GM12878 (cell line): ENCODE measurements at regions not wholly inside any gene's neighbourhood (a gene's known extent, or its start where the extent isn't known, plus 50 kb on each side); places are given as distances from the start of the nearest gene placed in this dataset.

ENCODE experiments used
- ATAC-seq: fragments of 200-7000 bp; cut with Tn5 transposase; 3 replicates; pipeline ENCODE4 v1.9.1; 2020; ENCODE audit warnings: mild to moderate bottlenecking, moderate library complexity
- BruUV-seq: library from RNA; stranded (reverse); fragments of 400-500 nt; replicated peaks from 2 replicates; lab custom pipeline; 2021; lab: Mats Ljungman, UMichigan
- CTCF ChIA-PET: fragments of 300-600 bp; sonication (Branson Sonifier 250); formaldehyde crosslinking; extraction: SDS; loops from one replicate; lab custom pipeline; 2021; ENCODE audit warnings: inconsistent platforms; lab: Yijun Ruan, JAX
- POLR2A ChIA-PET: fragments of 350-600 bp; formaldehyde crosslinking; extraction: SDS; loops from one replicate; lab custom pipeline; 2021; ENCODE audit warnings: inconsistent platforms; lab: Charles Lee
- RAD21 ChIA-PET: fragments of 300-600 bp; sonication (Branson Sonifier 250); formaldehyde crosslinking; loops from one replicate; lab custom pipeline; 2023; ENCODE audit warnings: antibody characterized with exemption; ENCODE audit not compliant: unreplicated experiment; lab: Charles Lee
- SMC1A ChIA-PET: fragments of 300-600 bp; sonication (Branson Sonifier 250); formaldehyde crosslinking; loops from one replicate; lab custom pipeline; 2023; ENCODE audit not compliant: unreplicated experiment, uncharacterized antibody; lab: Charles Lee
- DNase-seq: peaks from one replicate; pipeline ENCODE4 v3.0.0-alpha.2; 2011; ENCODE audit warnings: low read depth, low spot score
- FAIRE-seq: peaks from 3 replicates; lab custom pipeline; 2011; peaks lifted over from hg19 to GRCh38; lab: Jason Lieb, UNC
- H2AFZ ChIP-seq: 2 replicates; pipeline ENCODE4 v1.6.0; 2011; ENCODE audit warnings: low read depth, low read length, control low read depth; ENCODE audit not compliant: control insufficient read depth
- H3K27ac ChIP-seq: 2 replicates; pipeline ENCODE4 v1.5.1; 2011; ENCODE audit warnings: control low read depth; ENCODE audit not compliant: control insufficient read depth, insufficient read depth
- H3K27me3 ChIP-seq, 2 experiments: replicated peaks in 1 of 2; 2 replicates each; pipeline versions ENCODE4 v1.6.0 to v1.6.1; 2011; ENCODE audit warnings: low read length in 1 of 2; ENCODE audit not compliant: control insufficient read depth in 2 of 2, insufficient read depth in 2 of 2
- H3K36me3 ChIP-seq, 2 experiments: 2 replicates each; pipeline ENCODE4 v1.5.1; 2011; ENCODE audit warnings: low read length in 1 of 2; ENCODE audit not compliant: control insufficient read depth in 2 of 2, insufficient read depth in 2 of 2
- H3K4me1 ChIP-seq: 2 replicates; pipeline ENCODE4 v1.6.1; 2011; ENCODE audit warnings: mild to moderate bottlenecking, low read length, moderate library complexity, mixed read lengths; ENCODE audit not compliant: control insufficient read depth, insufficient read depth
- H3K4me2 ChIP-seq: 2 replicates; pipeline ENCODE4 v1.6.0; 2011; ENCODE audit warnings: control low read depth; ENCODE audit not compliant: control insufficient read depth, insufficient read depth
- H3K4me3 ChIP-seq: fragments of 200-600 bp; sonication (generic); 2 replicates; pipeline ENCODE4 v1.5.1; 2016
- H3K79me2 ChIP-seq: 2 replicates; pipeline ENCODE4 v1.6.0; 2011; ENCODE audit warnings: low read length; ENCODE audit not compliant: control insufficient read depth, insufficient read depth
- H3K9ac ChIP-seq: 2 replicates; pipeline ENCODE4 v1.8.0; 2011; ENCODE audit warnings: low read length, control low read depth, mixed read lengths; ENCODE audit not compliant: control insufficient read depth, insufficient read depth
- H3K9me3 ChIP-seq: replicated peaks from 3 replicates; pipeline ENCODE4 v1.5.1; 2011; ENCODE audit warnings: mild to moderate bottlenecking, low read length; ENCODE audit not compliant: control insufficient read depth, insufficient read depth
- H4K20me1 ChIP-seq: 2 replicates; pipeline ENCODE4 v1.6.0; 2011; ENCODE audit not compliant: control insufficient read depth, insufficient read depth
- BCL11A ChIP-seq: IDR thresholded peaks from 2 replicates; pipeline ENCODE4 v1.6.1; 2011; ENCODE audit warnings: low read depth, low read length
- CEBPB ChIP-seq, 2 experiments: fragments of 150-350 bp in 1 of 2; IDR thresholded peaks; 2 replicates each; pipeline ENCODE4 v1.6.1; 2012 to 2014; ENCODE audit warnings: low read depth in 2 of 2, low read length in 2 of 2, borderline replicate concordance in 1 of 2, inconsistent platforms in 1 of 2
- EP300 ChIP-seq, 2 experiments: fragments of 150-350 bp in 1 of 2; IDR thresholded peaks; 2 replicates each; pipeline ENCODE4 v1.6.1; 2011 to 2012; ENCODE audit warnings: low read depth in 2 of 2, low read length in 2 of 2, borderline replicate concordance in 1 of 2, improper control_type of control experiment in 1 of 2, inconsistent platforms in 1 of 2; ENCODE audit not compliant: control insufficient read depth in 1 of 2
- HCFC1 ChIP-seq: fragments of 150-350 bp; IDR thresholded peaks from 2 replicates; pipeline ENCODE4 v1.6.1; 2014; ENCODE audit warnings: low read length
- HDAC6 ChIP-seq: fragments of 200-600 bp; sonication (generic); IDR thresholded peaks from one replicate; pipeline ENCODE4 v1.8.0; 2017; ENCODE audit warnings: antibody characterized with exemption; ENCODE audit not compliant: unreplicated experiment
- HDGF ChIP-seq: fragments of 450-650 bp; IDR thresholded peaks from 2 replicates; pipeline ENCODE4 v1.6.1; 2016; ENCODE audit warnings: antibody characterized with exemption
- IKZF1 ChIP-seq: fragments of 450-650 bp; conservative IDR thresholded peaks from 2 replicates; pipeline ENCODE4 v1.6.1; 2017; ENCODE audit warnings: antibody characterized with exemption, mild to moderate bottlenecking
- IKZF2 ChIP-seq, 2 experiments: fragments of 450-650 bp; IDR thresholded peaks; 2 replicates each; pipeline ENCODE4 v1.6.1; 2017; ENCODE audit warnings: mild to moderate bottlenecking in 2 of 2, moderate library complexity in 2 of 2
- IRF4 ChIP-seq: IDR thresholded peaks from 2 replicates; pipeline ENCODE4 v1.6.1; 2011; ENCODE audit warnings: low read depth, low read length
- KAT2A ChIP-seq: conservative IDR thresholded peaks from 2 replicates; pipeline ENCODE4 v1.6.1; 2011; ENCODE audit warnings: low read depth, low read length; ENCODE audit not compliant: control insufficient read depth
- NBN ChIP-seq: fragments of 450-650 bp; IDR thresholded peaks from 2 replicates; pipeline ENCODE4 v1.6.1; 2016
- NKRF ChIP-seq: fragments of 450-650 bp; conservative IDR thresholded peaks from 2 replicates; pipeline ENCODE4 v1.6.1; 2017; ENCODE audit warnings: mild to moderate bottlenecking, moderate library complexity
- POU2F2 ChIP-seq: IDR thresholded peaks from 3 replicates; pipeline ENCODE4 v1.6.1; 2011; ENCODE audit warnings: low read depth, mild to moderate bottlenecking, low read length, borderline replicate concordance
- RBBP5 ChIP-seq: fragments of 200-600 bp; sonication (generic); conservative IDR thresholded peaks from 2 replicates; pipeline ENCODE4 v1.6.1; 2016
- SKIL ChIP-seq: fragments of 450-650 bp; IDR thresholded peaks from 2 replicates; pipeline ENCODE4 v1.6.1; 2017; ENCODE audit warnings: mild to moderate bottlenecking, low read depth, inconsistent platforms; ENCODE audit not compliant: poor library complexity, severe bottlenecking
- SUPT20H ChIP-seq: IDR thresholded peaks from 2 replicates; pipeline ENCODE4 v1.6.1; 2011; ENCODE audit warnings: low read depth, mild to moderate bottlenecking, low read length, moderate library complexity, borderline replicate concordance; ENCODE audit not compliant: control insufficient read depth
- SUZ12 ChIP-seq: fragments of 200-600 bp; sonication (generic); IDR thresholded peaks from one replicate; pipeline ENCODE4 v1.6.1; 2018; ENCODE audit warnings: antibody characterized with exemption, mild to moderate bottlenecking; ENCODE audit not compliant: unreplicated experiment
- USF2 ChIP-seq: IDR thresholded peaks from 2 replicates; pipeline ENCODE4 v1.6.1; 2011; ENCODE audit warnings: low read depth, low read length, improper control_type of control experiment, borderline replicate concordance
- WGBS: methylation state at CpG from one replicate; pipeline ENCODE4 v1.1.6; 2016; ENCODE audit warnings: low lambda C conversion rate; ENCODE audit not compliant: insufficient replicate concordance, insufficient coverage; ENCODE audit errors: missing lambda C conversion rate; 5-methylcytosine and 5-hydroxymethylcytosine counted together
- in situ Hi-C: fragments of 300-500 bp; cut with MboI; formaldehyde crosslinking; loops from 9 replicates; pipeline ENCODE4 v1.14.3; 2018; ENCODE audit warnings: mixed read lengths
- intact Hi-C: fragments of 100-400 bp; cut with micrococcal nuclease; formaldehyde crosslinking; loops from one replicate; pipeline ENCODE4 v1.14.2; 2022; ENCODE audit not compliant: unreplicated experiment

GRCh38 chr12:71032933-71033332 is 112.4 kb upstream of the PTPRR start (continued):
- TF ChIP-seq HDGF (no peak), KAT2A (no peak), SUZ12 (no peak), SKIL (no peak), IKZF1 (no peak), IRF4 (no peak), EP300 (IDR thresholded peaks at IDR 0.05; ENCODE audit: borderline replicate concordance in 1 of 2, control insufficient read depth in 1 of 2, low read depth in 2 of 2, low read length in 2 of 2) (no peak)

- POLR2A ChIA-PET = no interaction called here
- Histone ChIP-seq H3K27me3 (no peaks in the 10 kb centered on the region), H3K4me2 (no peak overlapping the region), H3K27ac (no peak overlapping the region), H3K79me2 (no peaks in the 10 kb centered on the region), H3K4me1 (no peaks in the 10 kb centered on the region), H3K9ac (no peak overlapping the region), H3K9me3 (no peaks in the 10 kb centered on the region), H4K20me1 (no peaks in the 10 kb centered on the region), H3K4me3 (no peak overlapping the region), H3K36me3 (no peaks in the 10 kb centered on the region), H2AFZ (no peak overlapping the region)
- WGBS = 21% methylated on average over 3 of the region's 3 CpGs
- ATAC-seq (no peak), DNase-seq (no peak), FAIRE-seq (no peak)
- in situ Hi-C loops = no loop called here
- RAD21 ChIA-PET = no interaction called here
- BruUV-seq = no TSS peak
- CTCF ChIA-PET = interaction anchor here (0.6 to 1.3 kb wide), 3 partner anchors 33 to 1376 kb away, joined by 3 read pairs; no protein-coding TSS in a partner anchor
- intact Hi-C loops = no loop called here
- SMC1A ChIA-PET = interaction anchor here (1.0 kb wide), 1 partner anchor 15 kb away, joined by 3 read pairs; no protein-coding TSS in a partner anchor
- TF ChIP-seq POU2F2 (no peak), IKZF2 (IDR thresholded peaks at IDR 0.05) (no peak), NKRF (no peak), HCFC1 (no peak), HDAC6 (no peak), NBN (no peak), RBBP5 (no peak), SUPT20H (no peak), CEBPB (IDR thresholded peaks at IDR 0.05; ENCODE audit: borderline replicate concordance in 1 of 2, low read depth in 2 of 2, low read length in 2 of 2) (no peak), BCL11A (no peak), USF2 (no peak)
These were observed 108.8 kb upstream of the PTPRR start for GRCh38 chr12:71029302-71029701.
